NCI-H2081 (cell line): ENCODE measurements at regions not wholly inside any gene's neighbourhood (a gene's known extent, or its start where the extent isn't known, plus 50 kb on each side); places are given as distances from the start of the nearest gene placed in this dataset.
"Not testable (repeated sequence)": the region's sequence is repeated elsewhere in the genome, so short reads cannot be mapped to it uniquely, and the experiment has no call there.

Experiments
- DNase-seq, 2 experiments: peaks; one replicate each; lab custom pipeline; 2025; lab: John Stamatoyannopoulos, UW

- not testable (repeated sequence) for DNase-seq
Observed at GRCh38 chr5:1588071-1588694, 64.4 kb upstream of the LPCAT1 start.

DNA sequence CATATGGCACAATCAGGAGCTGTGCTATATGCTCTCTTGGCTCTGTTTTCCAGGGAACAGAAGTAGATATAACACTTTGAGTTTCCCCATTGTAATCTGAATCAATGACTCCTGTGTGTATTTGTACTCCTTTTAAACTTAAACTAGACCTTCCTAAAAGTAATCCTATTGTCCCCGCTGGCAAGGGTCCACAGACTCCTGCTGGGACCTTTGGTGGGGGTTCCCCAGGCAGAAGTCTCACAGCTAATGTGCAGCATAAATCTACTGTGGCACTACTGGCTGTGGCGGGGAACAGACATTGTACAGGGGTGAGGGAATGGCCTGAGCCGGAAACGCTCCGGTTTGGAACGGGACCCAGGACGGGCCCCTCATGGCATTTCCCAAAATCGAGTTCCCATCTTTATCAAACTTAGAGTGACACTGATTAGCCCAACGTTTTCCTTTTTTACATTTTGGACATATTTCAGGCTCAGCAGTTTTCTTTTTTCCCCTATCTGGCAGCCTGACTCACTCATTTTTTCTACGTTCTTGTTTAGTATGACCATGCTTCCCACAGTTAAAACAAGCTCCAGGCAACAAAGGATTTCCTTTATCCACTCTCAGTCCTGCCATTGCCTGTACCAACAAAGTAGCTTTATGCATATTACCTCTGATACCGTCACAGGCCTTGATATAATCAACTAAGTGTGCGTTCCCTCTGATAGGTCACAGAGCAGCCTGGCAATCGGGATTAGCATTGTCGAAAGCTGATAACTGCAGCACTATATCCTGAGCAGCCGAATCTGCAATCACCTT is 59.5 kb upstream of the LPCAT1 start:
- not testable (repeated sequence) for DNase-seq

- not testable (repeated sequence) for DNase-seq
Observed at GRCh38 chr5:1579389-1579788, 55.6 kb upstream of the LPCAT1 start.

DNA sequence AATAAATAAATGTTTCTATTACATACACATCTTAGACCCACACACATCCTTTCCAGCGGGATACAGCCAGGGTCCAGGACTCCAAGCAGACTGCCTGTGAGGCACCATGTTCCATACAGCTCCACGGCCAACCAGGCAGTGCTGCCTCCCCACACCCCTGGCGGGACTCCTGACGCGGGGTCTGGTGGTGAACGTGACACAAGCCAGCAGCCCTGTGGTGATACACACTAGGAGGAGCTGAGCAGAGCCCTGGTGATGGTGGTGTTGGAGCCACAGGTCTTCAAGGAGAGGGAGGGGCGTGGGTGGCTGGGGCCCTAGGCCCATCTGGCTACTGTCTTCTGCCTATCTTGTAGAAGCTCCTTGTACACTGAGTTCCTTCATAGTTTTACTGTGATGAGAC is 53.1 kb upstream of the LPCAT1 start:
- DNase-seq: not testable (repeated sequence)

- DNase-seq: not testable (repeated sequence)
Observed at GRCh38 chr5:1575991-1576714, 52.4 kb upstream of the LPCAT1 start.

- not testable (repeated sequence) for DNase-seq
Observed at GRCh38 chr5:1575491-1575890, 51.7 kb upstream of the LPCAT1 start.

- not testable (repeated sequence) for DNase-seq
Observed at GRCh38 chr5:1574023-1574318, 50.2 kb upstream of the LPCAT1 start.

GRCh38 chr5:1573217-1574022 is 49.7 kb upstream of the LPCAT1 start:
- not testable (repeated sequence) for DNase-seq
